ENCODE measurements at regions not wholly inside any gene's neighbourhood (a gene's known extent, or its start where the extent isn't known, plus 50 kb on each side); places are given as distances from the start of the nearest gene placed in this dataset.

DNA sequence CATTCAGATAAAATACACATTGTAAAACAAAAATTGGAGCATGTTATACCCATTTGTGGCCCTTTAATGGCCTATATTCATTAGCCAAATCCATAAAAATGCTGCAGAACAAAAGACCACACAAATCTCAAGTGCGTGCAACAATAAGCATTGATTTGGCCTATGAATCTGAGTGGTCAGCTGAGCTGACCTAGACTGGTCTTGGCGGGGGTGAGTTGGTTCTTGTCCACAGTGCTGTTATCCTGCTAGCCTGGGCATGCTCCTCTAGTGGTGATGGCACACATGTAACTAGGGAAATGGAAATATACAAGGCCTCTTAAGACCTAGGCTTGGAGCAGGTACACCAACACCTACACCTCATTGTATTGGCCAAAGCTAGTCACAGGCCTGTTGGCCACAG lies 122.2 kb upstream of the TBCA start:
- TF ChIP-seq CTCF (conservative IDR thresholded peaks at IDR 0.05; ENCODE audit: low read depth, low read length) (no peak), POLR2A (IDR thresholded peaks at IDR 0.05; ENCODE audit: low read depth, low read length) (no peak), SMC3 (IDR thresholded peaks at IDR 0.05; ENCODE audit: low read depth, low read length) (no peak), MXI1 (IDR thresholded peaks at IDR 0.05; ENCODE audit: borderline replicate concordance, low read depth, low read length) (no peak), RFX5 (IDR thresholded peaks at IDR 0.05; ENCODE audit: low read depth, low read length) (no peak), RAD21 (IDR thresholded peaks at IDR 0.05; ENCODE audit: low read length) (no peak), MAZ (IDR thresholded peaks at IDR 0.05; ENCODE audit: borderline replicate concordance, low read depth, low read length) (no peak), MAFK (IDR thresholded peaks at IDR 0.05; ENCODE audit: low read depth, low read length) (no peak), BHLHE40 (IDR thresholded peaks at IDR 0.05; ENCODE audit: low read depth, low read length) (no peak), CHD1 (IDR thresholded peaks at IDR 0.05; ENCODE audit: low read depth, low read length) (no peak), RCOR1 (IDR thresholded peaks at IDR 0.05; ENCODE audit: insufficient replicate concordance, low read length) (no peak), NFE2L2 (IDR thresholded peaks at IDR 0.05; ENCODE audit: low read depth, low read length) (no peak), CEBPB (IDR thresholded peaks at IDR 0.05; ENCODE audit: low read depth, low read length) (no peak)
- TF ChIP-seq, protein P1, sequence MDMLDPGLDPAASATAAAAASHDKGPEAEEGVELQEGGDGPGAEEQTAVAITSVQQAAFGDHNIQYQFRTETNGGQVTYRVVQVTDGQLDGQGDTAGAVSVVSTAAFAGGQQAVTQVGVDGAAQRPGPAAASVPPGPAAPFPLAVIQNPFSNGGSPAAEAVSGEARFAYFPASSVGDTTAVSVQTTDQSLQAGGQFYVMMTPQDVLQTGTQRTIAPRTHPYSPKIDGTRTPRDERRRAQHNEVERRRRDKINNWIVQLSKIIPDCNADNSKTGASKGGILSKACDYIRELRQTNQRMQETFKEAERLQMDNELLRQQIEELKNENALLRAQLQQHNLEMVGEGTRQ (IDR thresholded peaks at IDR 0.05; ENCODE audit: low read depth, low read length), result no peak

Data from IMR-90 (cell line).